NCI-H1417 treated with DMSO at 0.1 percent for 48 hours (cell line): ENCODE measurements at regions not wholly inside any gene's neighbourhood (a gene's known extent, or its start where the extent isn't known, plus 50 kb on each side); places are given as distances from the start of the nearest gene placed in this dataset.
"Not testable (repeated sequence)": the region's sequence is repeated elsewhere in the genome, so short reads cannot be mapped to it uniquely, and the experiment has no call there.

ENCODE experiments used
- DNase-seq: peaks from one replicate; lab custom pipeline; 2025; lab: John Stamatoyannopoulos, UW

- no peak for DNase-seq
Observed at GRCh38 chrX:65610481-65610880, 57.0 kb upstream of the MSN start.

- no peak for DNase-seq
Observed at GRCh38 chrX:65610040-65610439, 57.4 kb upstream of the MSN start.

- DNase-seq, result no peak
Observed at GRCh38 chrX:65609237-65609636, 58.2 kb upstream of the MSN start.

- DNase-seq, result no peak
Observed at GRCh38 chrX:65608026-65608425, 59.4 kb upstream of the MSN start.

- no peak for DNase-seq
Observed at GRCh38 chrX:65607070-65607742, 60.2 kb upstream of the MSN start.

- DNase-seq, result no peak
Observed at GRCh38 chrX:65602221-65602560, 65.3 kb upstream of the MSN start.

- no peak for DNase-seq
Observed at GRCh38 chrX:65601530-65602220, 65.8 kb upstream of the MSN start.

GRCh38 chrX:65601126-65601525 is 66.3 kb upstream of the MSN start:
- DNase-seq, result no peak

- no peak for DNase-seq
Observed at GRCh38 chrX:65600106-65600505, 65.5 kb upstream of the LAS1L start.

- DNase-seq, result no peak
Observed at GRCh38 chrX:65598559-65599147, 64.1 kb upstream of the LAS1L start.

GRCh38 chrX:65596270-65597034 is 61.9 kb upstream of the LAS1L start:
- no peak for DNase-seq

- peak; percentile 3 for DNase-seq
Observed at GRCh38 chrX:65595460-65595876, 60.9 kb upstream of the LAS1L start.

GRCh38 chrX:65591206-65591605 is 56.6 kb upstream of the LAS1L start:
- DNase-seq, result no peak

- no peak for DNase-seq
Observed at GRCh38 chrX:65589304-65589703, 54.7 kb upstream of the LAS1L start.

GRCh38 chrX:65588795-65589194 is 54.2 kb upstream of the LAS1L start:
- DNase-seq, result no peak

GRCh38 chrX:65587616-65588526 is 53.3 kb upstream of the LAS1L start:
- DNase-seq, result no peak

- no peak for DNase-seq
Observed at GRCh38 chrX:65586491-65586890, 51.9 kb upstream of the LAS1L start.

GRCh38 chrX:65585226-65585625 is 50.6 kb upstream of the LAS1L start:
- not testable (repeated sequence) for DNase-seq
